Left colon (tissue), 2 donors: ENCODE measurements at regions not wholly inside any gene's neighbourhood (a gene's known extent, or its start where the extent isn't known, plus 50 kb on each side); places are given as distances from the start of the nearest gene placed in this dataset.
"Not testable (repeated sequence)": the region's sequence is repeated elsewhere in the genome, so short reads cannot be mapped to it uniquely, and the experiment has no call there.

ENCODE experiments used
- ATAC-seq: fragments of 200-7000 bp; cut with Tn5 transposase; one replicate; pipeline ENCODE4 v1.9.1; 2020; ENCODE audit warnings: mild to moderate bottlenecking, moderate library complexity
- DNase-seq, 2 donors: peaks; one replicate each; pipeline ENCODE4 v3.0.0-alpha.2; 2020
- intact Hi-C, 2 donors: fragments of 100-400 bp; cut with DNase I in 1 of 2; cut with micrococcal nuclease in 1 of 2; formaldehyde crosslinking; loops; one replicate each; pipeline versions ENCODE4 v1.11.2 to v1.14.0; 2022; cut with DNase I, micrococcal nuclease
- donor health status: DM: no; HTN: no; CAD: no.
- donor health status: DM: yes; HTN: yes; CAD: no.

DNA sequence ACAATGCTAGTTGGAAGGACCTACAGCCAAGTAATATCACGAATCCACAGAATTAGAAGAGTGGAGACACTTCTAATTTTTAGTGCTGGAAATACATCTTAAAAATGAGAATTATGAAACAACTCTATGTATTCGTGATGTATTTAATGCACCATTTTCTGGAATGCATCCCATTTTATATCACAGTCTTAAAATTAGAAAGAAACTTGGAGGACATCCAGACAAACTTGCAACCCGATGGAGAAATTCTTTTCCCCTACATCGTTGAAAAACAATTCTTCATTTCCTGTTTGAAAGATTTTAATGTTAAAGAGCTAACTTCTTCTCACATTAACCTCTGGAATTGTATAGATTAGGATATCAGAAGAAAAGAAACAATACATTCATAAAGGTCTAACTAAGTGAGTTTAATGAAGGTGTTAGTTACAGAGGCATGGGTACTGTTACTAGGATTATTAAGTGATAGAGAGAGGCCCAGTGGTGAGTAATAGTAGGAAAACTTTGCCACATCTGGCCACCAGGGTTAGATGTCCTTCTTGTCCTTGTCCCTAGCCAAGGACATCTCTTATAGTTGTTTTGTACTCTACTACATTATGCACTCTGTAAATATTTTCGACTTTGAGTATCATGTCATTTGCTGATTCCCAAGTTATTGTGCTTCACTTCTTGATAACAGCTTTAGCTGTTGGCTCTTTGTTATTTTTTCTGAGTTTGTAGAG is 502.4 kb upstream of the PTCHD4 start:
- intact Hi-C loops, result no loop called here
- DNase-seq (no peak), ATAC-seq (no peak)

DNA sequence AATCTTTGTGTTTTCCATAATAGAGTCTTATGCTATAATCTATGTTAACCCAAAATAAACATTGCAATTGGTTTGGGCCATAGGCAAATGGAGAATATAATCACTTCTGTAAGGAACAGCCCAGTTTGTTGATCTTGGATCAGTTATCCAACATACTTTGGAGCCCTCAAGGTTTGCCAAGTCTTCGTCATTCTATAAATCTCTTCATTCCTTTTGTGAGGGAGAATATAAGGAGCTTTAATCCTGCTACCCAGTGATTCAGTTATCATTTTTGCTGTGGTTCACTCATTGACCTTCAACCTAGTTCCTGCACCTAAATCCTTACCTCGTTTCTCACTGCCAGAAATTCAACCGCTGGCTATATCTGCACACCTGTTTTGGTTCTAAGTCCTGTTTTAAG is 500.3 kb upstream of the PTCHD4 start:
- intact Hi-C loops, result no loop called here
- ATAC-seq (no peak), DNase-seq (no peak)

DNA sequence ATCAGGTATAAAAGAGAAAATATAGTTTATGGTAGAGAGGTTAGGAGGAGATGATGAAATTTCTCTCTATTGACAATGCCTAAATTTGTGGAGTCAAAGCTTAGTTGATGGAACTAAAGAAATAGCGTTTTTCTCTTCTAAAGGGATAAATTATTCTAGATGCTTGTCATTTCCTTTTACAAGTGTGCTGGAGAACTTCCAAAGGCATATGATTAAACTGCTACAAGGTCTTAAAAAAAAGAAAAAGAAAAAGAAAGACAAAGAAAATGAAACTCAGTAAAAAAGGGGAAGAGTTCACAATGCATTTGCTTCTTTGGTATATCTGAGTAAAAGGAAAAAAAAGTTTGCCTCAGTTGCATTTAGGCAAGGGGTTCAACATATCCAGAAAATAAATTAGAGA is 499.8 kb upstream of the PTCHD4 start:
- no peak for DNase-seq
- intact Hi-C loops, result no loop called here
- ATAC-seq, result no peak

DNA sequence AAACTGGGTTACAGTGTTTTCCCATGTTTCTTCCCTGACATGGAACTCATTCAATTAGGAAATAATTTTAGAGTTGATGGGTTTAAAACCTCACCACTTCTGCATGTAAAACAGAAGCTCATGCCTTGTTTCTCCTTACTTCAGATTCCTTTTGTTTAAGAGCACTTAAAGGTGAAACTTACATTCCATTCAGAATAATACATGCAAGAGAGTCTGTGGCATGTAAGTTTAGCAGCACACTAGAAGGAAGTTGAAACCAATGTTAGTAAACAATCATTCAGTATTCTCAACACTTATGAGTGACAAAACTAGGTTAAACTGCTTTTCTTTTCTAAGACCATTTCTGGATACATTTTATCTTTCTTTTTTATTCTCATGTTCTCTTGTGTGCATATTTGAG is 495.6 kb upstream of the PTCHD4 start:
- no peak for ATAC-seq
- intact Hi-C loops, result no loop called here
- DNase-seq, result no peak

DNA sequence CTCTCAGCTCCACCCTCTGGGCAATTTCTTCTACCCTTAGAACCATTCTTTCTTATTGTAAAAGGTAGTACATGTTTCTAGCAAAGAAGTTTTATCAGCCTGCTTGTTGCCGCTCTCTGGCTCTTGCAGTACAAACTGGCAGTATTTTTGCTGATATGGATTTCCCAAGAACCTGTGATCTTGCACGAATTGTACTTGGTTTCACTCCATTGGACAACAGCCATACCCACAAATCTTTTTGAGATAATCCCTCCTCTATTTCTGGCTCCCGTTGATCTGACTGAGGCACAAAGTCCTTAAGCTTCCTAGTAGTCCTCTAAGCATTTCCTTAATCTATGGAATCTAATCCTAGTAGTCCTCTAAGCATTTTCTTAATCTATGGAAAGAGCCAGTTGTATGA is 487.0 kb upstream of the PTCHD4 start:
- intact Hi-C loops, result no loop called here
- ATAC-seq (no peak), DNase-seq (no peak)

DNA sequence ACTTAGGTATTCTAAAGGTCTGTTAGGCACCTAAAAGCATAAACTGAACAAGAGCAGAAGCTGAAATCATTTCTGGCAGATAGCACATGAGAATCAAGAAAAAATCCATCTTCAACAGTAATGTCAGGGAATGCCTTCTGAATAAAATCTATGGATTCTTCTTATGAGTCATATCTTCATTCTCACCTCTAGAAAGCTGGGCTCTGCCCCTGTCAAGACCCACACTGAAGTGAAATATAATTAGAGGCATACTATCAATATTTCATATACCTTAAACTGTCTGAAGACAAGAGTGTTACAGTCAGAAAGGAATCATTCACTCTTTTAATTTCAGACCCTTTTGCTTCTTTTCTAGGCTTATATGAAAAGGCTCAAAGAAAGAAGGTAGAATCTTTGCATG is 485.8 kb upstream of the PTCHD4 start:
- DNase-seq (no peak), ATAC-seq (no peak)
- intact Hi-C loops, result no loop called here

DNA sequence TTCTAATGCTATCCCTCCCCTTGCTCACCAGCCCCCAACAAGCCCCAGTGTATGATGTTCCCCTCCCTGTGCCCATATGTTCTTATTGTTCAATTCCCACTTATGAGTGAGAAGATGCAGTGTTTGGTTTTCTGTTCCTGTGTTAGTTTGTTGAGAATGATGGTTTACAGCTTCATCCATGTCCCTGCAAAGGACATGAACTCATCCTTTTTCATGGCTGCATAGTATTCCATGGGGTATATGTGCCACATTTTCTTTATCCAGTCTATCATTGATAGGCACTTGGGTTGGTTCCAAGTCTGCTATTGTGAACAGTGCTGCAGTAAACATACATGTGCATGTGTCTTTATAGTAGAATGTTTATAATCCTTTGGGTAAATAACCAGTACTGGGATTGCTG is 480.2 kb upstream of the PTCHD4 start:
- DNase-seq, ATAC-seq, intact Hi-C loops: not testable (repeated sequence)

DNA sequence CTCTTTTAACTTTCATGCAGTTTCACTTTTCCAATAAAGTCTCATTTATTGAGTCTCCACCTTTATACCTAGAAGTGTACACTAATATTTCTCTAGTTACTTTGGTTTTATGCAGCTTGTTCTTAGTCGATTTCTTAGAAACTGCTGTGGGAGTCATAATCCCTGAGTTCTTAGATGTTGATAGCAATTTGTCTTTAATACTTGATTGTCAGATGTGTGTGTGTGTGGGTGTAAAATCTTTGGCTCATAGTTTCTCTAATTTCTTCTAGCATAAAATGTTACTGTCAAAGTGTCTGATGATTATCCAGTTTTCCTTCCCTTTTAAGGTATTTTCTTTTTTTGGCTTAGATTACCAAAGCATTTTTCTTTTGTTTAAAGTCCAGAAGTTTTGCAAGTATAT is 473.8 kb upstream of the PTCHD4 start:
- DNase-seq (no peak), ATAC-seq (no peak)
- intact Hi-C loops, result no loop called here

DNA sequence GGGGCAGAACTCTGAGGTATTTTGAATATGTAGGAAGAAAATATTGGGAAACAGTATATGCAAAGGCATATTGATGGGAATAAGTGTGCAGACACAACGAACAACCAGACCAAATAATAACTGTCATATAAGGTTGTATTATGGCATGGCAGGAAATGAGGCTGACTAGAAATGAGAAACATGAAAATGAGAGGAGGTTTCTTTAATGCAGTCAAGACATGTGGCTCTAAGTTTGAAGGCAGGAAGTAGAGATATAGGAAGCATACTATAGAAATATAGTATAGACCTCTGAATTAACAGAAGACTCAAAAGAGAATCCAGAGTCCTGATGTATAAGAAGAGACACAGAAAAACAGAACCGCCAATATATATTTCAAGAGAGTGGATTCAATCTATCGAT is 459.7 kb upstream of the PTCHD4 start:
- intact Hi-C loops, result no loop called here
- ATAC-seq, result no peak

DNA sequence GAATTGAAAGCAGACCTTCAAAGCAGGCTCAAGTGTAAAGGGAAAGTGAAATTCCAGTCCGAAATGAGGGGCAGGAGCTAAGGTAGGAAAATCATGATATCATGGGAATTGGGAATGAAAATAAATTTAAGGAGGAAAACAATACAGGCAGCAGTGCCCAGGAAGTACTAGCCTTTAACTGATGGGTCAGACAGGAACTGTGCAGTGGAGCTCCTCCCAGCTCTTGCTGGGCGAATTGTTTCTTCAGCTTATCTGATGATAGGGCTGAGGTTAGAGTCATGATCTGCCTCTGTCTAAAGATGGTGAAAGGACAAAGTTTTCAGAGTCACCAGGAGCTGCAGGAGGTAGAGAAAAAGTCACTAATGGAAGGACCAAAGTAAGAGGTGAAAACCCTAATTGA is 457.9 kb upstream of the PTCHD4 start:
- no peak for ATAC-seq
- DNase-seq, result no peak
- intact Hi-C loops, result no loop called here

More for the DNA sequence above, 459.7 kb upstream of the PTCHD4 start:
- no peak for DNase-seq

DNA sequence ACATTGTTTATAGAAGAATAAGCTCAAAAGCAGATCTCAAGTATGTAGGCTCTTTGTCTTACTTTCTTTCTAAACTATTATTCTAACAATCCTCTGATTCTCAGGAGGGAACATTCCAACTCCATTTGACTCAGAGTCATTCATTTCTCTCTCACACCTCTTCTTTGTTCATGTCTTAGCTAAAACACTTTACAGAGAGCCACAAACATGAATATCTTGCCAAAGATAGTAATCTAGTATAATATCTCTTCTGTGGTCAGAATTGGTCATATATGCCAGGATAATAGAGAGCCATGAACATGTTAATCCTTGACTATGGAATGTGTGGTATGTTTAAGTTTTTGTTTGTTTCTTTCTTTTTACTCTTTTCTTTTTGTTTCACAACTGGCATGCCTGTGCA is 456.0 kb upstream of the PTCHD4 start:
- ATAC-seq (no peak), DNase-seq (no peak)
- intact Hi-C loops, result no loop called here

DNA sequence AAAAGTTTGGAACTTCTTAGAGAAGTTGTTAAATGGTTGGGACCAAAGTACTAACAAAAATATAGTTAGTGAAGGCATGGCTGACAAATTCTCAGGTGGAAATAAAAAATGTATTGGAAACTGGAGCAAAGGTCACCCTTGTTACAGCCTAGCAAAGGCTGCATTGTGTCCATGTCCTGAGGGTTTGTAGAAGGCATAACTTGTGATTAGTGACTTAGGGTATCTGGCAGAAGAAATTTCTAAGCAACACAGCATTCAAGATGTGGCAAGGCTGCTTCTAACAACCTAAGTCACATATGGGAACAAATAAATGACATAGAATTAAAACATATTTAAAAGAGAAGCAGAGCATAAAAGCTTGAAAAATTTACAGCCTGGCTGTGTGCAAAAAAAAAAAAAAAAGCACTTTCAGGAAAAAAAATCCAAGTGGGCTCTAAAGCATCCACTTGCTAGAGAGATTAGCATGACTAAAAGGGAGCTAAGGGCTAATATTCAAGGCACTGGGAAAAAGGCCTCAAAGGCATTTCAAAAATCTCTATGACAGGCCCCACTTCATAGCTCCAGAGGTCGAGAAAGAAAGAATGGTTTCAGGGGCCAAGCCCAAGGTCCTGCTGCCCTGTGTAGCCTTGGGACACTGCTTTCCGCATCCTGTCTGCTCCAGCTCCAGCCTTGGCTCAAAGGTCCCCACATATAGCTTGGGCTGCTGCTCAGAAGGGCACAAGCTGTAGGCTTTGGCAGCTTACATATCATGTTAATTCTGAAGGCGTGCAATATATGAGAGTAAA is 453.2 kb upstream of the PTCHD4 start:
- DNase-seq, result no peak
- ATAC-seq, result no peak
- intact Hi-C loops, result no loop called here

DNA sequence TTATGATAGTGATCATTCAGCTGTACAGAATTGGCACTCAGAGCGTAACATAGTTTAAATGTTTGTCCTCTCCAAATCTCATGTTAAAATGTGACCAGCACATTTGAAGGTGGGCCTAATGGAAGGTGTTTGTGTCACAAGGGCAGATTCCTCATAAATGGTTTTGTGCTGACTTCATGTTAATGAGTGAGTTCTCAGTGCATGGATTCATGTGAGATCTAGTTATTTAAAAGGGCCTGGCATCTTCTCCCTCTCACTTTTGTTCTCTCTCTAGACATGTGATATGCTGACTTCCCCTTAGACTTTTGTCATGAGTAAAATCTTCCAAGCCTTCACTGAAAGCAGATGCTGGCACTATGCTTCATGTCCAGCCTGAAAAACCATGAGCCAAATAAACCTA is 452.4 kb upstream of the PTCHD4 start:
- ATAC-seq (no peak), DNase-seq (no peak)
- intact Hi-C loops, result no loop called here

DNA sequence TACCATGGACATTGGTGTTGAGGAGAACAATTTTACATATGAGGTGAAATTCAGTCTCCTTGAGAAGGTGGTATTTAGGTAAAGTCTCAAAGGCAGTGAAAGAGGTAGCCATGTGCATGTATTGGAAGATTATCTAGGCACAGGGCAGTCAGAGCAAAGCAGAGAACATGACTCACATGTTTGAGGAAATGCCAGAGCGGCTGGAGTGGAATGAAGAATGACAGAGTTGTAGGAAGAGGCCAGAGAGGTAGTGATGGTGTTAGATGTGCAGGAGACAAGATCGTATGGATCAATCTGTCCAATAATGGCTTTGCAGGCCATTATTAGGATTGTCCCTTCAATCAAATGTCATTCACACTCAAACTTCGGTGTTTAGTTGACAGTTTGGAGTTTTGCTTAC is 449.4 kb upstream of the PTCHD4 start:
- no peak for DNase-seq
- ATAC-seq, result no peak
- intact Hi-C loops, result no loop called here

DNA sequence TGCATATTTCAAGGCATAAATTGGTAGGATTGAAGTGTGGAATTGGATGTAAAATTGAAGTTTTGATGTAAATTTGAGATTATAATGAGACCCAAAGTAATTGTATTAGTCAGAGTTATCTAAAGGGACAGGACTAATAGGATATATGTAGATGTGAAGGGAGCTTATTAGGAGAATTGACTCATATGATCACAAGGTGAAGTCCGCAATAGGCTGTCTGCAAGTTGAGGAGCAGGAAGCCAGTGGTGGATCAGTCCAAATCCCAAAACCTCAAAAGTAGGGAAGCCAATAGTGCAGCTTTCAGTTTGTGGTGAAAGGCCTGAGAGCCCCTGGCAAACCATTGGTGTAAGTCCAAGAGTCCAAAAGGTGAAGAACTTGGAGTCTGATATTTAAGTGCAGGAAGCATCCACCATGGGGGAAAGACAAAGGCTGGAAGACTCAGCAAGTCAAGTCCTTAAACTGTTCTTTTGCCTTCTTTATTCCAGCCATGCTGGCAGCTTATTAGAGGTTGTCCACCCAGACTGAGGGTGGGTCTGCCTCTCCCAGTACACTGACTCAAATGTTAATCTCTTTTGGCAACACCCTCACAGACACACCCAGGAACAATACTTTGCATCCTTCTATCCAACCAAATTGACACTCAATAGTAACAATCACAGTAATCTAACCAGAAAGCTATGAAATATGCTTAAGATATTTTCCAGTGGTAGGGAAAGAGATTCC is 442.6 kb upstream of the PTCHD4 start:
- intact Hi-C loops, result no loop called here
- ATAC-seq (no peak), DNase-seq (no peak)

DNA sequence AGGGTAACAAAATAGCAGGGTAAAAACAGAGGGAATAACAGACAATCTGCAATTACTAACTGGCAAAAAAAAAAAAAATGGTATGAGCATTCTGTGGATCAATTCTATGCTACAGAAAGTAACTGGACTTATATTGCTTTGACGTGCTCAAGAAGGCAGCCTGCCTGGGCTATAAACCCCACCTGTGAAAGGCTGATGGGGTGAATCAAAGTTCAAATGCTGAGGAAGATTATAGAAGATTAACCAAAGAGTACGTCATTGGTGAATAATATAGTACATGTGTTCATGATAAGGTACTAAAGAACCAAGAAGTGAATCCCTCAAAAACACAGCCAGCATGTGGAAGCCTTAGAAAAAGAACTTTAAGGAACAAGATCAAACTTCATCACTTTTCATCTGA is 441.9 kb upstream of the PTCHD4 start:
- intact Hi-C loops, result no loop called here
- DNase-seq, result no peak
- ATAC-seq, result peak; percentile 62

DNA sequence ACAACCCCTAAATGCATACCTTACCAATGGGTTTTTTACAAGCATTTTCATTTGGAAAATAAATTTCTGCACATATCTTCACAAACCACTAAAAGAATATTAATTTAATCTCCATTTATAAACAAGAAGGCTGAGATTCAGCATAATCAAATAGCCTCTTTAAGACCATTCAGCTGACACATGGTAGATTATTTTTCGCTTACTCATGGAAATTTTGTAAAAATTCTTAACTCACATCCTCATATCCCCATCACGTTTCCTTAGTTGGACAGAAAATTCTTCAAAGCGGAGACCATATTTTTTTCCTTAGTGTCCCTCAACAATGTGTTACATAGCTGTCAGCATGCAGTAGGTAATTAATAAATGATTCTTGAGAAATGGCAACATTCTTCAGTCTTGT is 439.6 kb upstream of the PTCHD4 start:
- intact Hi-C loops, result no loop called here
- DNase-seq, result no peak
- ATAC-seq, result no peak

DNA sequence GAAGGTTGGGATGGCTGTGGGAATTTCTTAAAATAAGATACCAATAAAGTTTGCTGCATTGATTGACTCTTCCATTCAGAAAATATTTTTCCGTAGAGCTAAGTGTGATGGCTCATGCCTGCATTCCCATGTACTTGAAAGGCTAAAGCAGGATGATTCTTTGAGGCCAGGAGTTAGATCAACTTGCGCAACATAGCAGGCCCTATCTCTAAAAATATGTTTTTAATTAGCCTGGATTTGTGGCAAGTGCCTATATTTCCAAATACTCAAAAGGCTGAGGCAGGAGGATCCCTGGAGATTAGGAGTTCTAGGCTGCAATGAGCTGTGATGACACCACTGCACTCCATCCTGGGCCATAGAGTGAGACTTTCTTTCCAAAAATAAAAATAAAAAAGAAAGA is 431.2 kb upstream of the PTCHD4 start:
- intact Hi-C loops, result no loop called here
- DNase-seq (no peak), ATAC-seq (no peak)

DNA sequence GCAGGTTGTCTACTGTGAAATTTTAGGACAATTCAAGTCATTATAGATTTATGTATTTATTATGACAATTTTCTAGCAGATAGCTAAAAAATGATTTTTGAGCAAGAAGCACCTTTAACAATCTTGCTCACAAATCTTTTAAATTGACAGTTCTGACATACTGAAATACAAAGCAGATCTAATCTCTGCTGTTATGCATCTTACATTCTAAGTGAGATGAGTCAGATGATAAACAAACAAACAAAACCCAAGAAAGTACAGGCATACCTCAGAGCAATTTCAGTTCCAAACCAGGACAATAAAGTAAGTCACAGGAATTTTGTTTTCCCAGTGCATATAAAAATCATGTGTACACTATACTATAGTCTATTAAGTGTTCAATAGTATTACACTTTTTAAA is 430.7 kb upstream of the PTCHD4 start:
- ATAC-seq (no peak), DNase-seq (no peak)
- intact Hi-C loops, result no loop called here

DNA sequence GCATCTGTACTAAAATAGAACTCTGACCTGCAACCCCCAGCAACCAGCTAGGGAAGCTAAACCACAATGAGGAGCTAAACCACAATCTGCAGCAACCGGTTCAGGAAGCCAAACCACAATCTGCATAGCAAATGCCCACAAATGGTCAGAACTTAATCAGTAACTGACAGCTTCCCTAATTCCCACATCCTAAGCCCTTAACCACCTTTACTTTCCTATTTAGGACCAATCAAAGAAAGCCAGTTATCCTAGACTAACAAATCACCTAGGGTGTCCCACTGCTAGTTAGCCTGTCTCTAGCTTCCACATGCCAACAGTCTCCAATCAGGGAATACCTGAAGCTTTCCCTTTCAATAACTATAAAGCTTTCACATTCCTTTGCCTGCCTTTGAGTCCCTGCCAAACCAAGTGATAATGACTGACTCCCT is 424.6 kb upstream of the PTCHD4 start:
- DNase-seq (no peak), ATAC-seq (no peak)
- intact Hi-C loops, result no loop called here
